H54 (cell line): ENCODE measurements at regions not wholly inside any gene's neighbourhood (a gene's known extent, or its start where the extent isn't known, plus 50 kb on each side); places are given as distances from the start of the nearest gene placed in this dataset.
"Not testable (repeated sequence)": the region's sequence is repeated elsewhere in the genome, so short reads cannot be mapped to it uniquely, and the experiment has no call there.

Experiments used
- DNase-seq: peaks from one replicate; pipeline ENCODE4 v3.0.0; 2011; ENCODE audit warnings: low spot score, mixed read lengths; ENCODE audit not compliant: insufficient read length
- FAIRE-seq: peaks from 3 replicates; lab custom pipeline; 2011; peaks lifted over from hg19 to GRCh38; lab: Jason Lieb, UNC
- POLR2A ChIP-seq: IDR thresholded peaks from 2 replicates; pipeline ENCODE4 v1.6.1; 2011; ENCODE audit warnings: low read depth, mild to moderate bottlenecking, low read length

DNA sequence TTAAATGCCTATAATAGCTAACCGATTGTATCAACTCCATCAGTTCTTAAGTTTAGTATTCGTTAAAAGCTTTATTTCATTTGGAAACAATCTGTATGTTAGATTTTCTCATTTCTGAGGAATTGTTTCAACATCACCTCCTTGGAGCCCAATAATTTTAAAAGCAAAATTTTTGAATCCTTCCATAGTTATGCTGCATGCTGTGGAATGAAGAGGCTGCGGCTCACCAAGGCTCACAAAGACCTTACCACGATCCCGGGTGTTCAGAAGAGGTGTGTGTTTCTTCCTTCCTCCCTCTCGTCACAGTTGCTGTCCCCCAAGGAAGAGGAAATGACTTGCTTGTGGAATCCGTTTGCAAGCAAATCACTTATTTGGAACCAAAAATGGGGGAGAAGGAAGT lies 143.8 kb downstream of the FGF1 start:
- FAIRE-seq (no peak), DNase-seq (no peak)
- TF ChIP-seq POLR2A, result no peak

DNA sequence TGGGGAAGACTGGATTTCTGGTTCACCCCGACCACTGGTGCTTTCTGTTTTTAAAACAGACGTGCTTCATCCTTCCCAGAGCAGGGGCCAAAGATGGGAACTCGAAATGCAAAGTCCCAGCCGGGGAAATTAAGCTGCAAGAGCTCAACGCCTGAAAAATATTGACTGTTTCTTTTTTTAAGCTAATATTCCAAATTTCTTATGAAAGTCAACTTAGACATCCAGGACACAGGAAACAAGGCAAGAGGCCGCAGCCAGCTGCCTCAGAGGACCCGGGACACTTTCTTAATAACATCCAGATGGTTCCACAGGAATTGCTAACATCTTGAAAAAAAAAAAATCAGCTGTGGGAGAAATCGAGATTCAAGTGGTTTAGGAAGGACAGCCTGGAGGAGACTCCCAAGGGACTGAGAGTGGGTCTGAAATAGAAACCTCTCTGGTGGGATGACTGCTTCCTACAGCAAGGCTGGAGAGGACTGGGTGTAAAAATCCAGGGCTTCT lies 144.9 kb downstream of the FGF1 start:
- no peak for DNase-seq
- no peak for TF ChIP-seq POLR2A
- FAIRE-seq, result no peak

DNA sequence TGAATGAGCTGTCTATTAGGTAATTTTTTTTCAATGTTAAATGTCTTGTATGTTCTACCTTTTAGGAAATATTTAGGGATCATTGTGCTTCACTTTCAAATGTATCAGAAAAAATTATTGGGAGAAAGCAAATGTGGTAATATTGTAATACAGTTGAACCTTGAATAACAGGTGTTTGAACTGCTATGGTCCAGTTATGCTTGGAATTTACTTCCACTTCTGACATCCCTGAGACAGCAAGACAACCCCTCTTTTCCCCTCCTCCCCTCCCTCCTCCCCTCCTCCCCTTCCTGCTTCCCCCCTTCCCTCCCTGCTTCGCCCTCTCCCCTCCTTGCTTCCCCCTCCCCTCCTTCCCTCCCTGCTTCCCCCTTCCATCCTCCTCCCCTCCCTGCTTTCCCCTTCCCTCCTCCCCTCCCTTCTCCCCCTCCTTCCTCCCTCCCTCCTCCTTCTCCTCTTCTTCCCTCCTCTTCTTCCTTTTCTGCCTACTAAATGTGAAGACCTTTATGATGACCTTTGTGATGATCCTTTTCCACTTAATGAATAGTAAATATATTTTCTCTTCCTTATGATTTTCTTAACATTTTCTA lies 146.6 kb downstream of the FGF1 start:
- no peak for TF ChIP-seq POLR2A
- FAIRE-seq (no peak), DNase-seq (no peak)

DNA sequence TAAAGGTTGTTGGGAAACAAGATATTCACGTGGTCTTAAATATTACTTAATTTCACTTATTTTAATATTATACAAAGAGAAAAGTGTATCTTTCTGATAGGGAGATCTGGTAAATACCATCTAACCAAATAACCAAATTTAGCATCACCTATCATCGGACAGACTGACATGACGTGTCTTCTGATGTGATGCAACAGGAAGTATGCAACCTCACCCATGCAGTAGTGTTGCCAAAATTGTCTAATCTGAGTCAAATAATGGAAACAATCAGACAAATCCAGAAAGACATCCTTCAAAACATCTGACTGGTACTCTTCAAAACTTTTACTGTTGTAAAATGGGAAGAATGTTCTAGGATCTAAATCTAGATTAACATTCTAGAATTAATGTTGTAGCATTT lies 148.0 kb downstream of the FGF1 start:
- FAIRE-seq (no peak), DNase-seq (no peak)
- TF ChIP-seq POLR2A, result no peak

DNA sequence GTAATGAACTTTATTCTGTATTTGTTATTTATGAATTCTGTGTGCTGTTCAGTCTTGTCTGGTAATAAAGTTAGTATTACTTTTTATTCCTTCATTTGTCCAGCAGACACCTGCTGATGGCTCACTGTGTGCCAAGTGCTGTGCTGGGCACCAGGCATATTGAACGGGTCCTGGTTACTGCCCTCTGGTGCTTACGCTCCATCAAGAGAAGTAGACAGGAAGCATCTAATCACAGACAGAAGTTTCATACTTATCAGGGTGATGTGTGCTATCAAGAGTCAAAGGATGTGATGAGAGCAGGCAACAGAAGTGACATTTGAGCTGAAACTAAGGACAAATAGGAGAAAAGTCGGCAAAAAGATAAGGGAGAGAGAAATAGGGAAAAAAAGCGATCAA lies 153.1 kb downstream of the FGF1 start:
- no peak for DNase-seq
- FAIRE-seq, result no peak
- TF ChIP-seq POLR2A, result no peak

DNA sequence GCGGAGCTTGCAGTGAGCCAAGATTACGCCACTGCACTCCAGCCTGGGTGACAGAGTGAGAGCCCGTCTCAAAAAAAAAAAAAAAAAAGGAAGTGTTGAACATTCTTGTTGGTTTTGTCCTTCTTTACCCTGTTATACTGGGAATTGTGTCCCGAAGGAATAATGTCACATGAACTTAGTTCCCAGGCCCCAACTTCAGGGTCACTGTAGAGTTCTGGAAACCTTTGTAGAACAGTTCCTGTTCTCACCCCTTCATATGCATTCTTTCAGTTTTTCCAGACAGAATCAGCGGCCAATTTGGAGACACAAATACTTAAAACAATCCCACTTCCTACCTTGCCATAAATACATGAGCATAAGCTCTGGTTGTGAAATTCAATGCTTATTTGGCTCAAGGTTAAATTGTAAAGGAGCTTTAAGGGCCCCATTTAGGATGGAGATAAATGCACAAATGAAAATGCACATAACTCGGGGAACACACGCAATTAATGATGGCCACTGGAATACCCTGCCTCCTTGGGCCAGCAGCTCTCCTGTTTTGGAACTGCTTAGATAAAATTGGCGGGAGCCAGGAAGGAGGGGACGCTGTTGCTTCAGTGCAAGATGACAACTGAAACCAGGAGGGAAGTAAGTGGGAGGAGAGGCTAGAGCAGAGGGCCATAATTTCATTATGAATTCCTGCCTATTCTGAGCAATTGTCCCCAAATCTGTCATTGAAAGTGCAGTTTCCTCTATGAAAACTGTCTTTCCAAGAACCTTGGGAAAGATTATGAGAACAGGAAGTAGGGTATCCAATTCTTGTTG lies 153.7 kb downstream of the FGF1 start:
- FAIRE-seq, result no peak
- no peak for TF ChIP-seq POLR2A
- no peak for DNase-seq

DNA sequence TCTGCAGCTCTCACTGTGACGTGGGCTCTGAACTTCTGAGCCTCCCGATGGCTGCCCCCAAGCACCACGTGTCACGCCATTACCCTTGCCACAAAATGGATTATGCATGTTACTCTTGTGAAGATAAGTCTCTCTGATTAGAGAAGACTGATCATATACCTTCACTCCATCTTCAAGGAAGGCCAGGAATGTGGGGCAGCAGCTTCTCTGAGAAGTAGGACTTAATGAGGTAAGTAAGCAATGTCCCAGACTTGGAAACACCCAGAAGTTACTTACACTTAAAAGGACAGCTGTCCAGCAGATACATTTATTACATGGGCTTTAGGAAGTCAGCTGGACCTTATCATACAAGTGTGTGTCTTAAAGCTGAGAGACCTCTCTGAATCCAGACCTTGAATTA lies 155.0 kb downstream of the FGF1 start:
- FAIRE-seq, result no peak
- no peak for DNase-seq
- no peak for TF ChIP-seq POLR2A

DNA sequence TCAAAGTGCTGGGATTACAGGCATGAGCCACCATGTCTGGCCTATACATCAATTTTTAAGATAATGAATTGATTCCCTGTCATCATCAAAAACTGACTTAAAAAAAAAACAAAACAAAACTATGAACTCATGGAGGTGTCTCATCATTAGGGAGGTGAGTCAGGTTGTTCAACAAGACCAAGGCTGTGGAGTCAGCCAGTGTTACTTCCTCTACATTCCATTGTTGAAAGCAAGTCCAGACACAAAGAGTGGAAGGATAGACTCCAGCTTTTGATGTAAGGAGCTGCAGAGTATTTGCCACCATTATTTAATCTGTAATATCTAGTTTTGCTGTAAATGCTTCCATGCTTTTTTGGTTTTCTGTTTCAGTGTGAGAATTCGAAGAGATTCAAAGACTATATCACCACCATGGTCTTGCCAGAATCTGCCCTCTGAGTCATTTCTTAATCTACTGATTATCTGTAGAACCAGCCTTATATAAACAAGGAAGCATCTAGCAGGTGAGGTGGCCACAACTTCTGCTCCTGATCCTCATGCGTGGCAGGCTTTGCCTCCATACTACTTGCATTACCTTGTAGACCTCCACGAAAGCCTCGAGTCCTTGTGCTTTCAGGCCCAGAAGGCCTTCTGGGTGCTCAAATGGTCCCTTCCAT lies 156.1 kb downstream of the FGF1 start:
- TF ChIP-seq POLR2A, result no peak
- FAIRE-seq (peak; percentile 66), DNase-seq (peak; percentile 47)

DNA sequence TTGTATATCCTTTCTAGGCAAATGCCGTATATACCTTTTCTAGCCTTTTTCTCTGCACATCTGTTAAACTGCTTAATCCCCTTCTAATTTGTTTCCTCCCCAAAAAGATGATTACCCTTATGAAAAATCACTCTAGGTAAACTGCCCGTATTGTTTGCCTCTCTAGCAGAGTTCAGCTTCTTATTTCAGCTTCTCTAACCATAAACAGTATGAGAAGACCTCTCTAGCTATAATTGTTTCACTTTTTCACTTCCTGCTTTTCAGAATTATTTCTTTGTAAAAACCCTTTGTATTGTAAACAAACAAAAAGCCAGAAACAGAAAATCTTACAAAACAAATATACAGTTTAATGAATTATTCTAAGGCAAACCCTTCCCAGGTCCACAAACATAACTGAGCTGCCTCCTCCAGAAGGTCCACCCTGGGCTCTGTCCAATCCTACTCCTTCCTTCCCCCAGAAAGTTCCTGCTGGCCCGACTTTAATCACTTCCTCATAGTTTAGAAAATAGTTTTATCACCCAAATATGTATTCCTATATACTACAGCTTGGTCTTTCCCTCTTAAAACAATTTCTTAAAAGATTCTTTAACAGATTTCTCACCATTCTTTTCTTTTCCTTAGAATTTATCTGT lies 158.1 kb downstream of the FGF1 start:
- FAIRE-seq (no peak), DNase-seq (no peak)
- TF ChIP-seq POLR2A, result no peak

DNA sequence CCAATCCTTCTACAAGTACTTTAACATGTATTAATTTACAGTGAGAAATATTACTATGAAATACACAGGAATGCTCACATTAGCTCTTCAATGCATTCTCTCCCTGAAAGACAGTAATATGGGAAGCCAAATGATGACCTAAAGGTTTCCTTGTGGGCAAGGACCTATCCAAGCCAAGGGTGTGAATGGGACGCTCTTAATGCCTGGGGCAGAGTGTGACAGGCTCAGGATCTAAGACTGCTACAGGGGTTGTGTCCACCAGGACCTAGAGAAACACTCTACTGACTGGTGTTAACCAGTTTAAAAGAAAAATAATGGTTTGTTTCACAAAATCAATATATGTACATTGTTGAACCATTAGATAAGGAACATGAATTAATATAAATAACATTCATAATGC lies 158.7 kb downstream of the FGF1 start:
- DNase-seq, result no peak
- FAIRE-seq, result no peak

DNA sequence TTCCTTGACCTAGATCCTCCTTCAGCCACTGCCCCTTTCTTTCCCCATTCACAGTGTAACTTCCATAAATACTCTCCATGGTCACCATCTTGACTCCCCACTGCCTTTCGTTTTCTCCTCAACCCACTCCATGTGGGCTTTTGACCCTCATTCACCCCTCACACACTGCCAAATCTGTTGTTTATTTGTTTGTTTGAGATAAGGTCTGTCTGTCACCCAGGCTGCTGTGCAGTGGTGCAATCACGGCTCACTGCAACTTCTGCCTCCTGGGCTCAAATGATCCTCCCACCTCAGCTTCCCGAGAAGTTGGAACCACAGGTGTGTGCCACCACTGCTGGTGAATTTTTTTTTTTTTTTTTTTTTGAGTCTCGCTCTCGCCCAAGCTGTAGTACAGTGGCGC lies 162.9 kb downstream of the FGF1 start:
- DNase-seq, result no peak
- FAIRE-seq, result no peak
- no peak for TF ChIP-seq POLR2A

More for the DNA sequence above, 158.7 kb downstream of the FGF1 start:
- no peak for TF ChIP-seq POLR2A

DNA sequence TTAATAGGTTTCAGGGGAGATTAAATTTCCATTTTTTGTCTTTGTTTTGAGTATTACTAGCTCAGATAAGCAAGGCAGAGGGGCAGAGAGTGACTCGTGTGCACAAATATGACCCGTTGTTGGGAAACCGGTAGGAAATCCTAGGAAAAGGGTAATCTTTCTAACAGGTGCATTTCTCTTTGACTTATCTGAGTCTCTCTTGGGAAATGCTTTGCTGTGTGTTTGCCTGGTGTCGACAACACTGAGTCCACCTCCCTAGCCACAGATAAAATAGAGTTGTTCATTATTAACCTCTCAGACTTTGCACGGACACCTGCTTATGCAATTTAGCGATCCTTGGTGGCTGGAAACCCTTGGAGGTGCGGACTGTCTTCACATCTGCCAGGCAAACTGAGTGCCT lies 164.2 kb downstream of the FGF1 start:
- no peak for FAIRE-seq
- no peak for DNase-seq
- no peak for TF ChIP-seq POLR2A

DNA sequence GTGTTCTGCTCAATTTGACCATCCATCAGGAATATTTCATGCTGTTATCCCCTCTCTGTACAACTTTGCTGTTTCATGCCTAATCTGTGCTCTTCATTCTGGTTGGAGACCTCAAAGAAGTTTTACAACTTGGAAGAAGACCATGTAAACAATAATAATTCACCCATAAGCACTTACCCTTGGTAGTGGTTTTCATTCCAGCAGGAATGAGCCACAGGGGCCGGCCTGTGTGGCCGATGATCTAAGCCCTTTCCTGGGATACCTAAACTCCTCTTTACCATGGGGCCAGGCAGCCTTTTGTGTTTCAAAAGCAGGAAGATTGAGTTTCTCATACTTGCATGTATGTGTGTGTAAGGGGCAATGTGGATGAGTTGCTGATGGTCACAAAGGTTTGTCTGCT lies 165.0 kb downstream of the FGF1 start:
- peak; percentile 80 for FAIRE-seq

DNA sequence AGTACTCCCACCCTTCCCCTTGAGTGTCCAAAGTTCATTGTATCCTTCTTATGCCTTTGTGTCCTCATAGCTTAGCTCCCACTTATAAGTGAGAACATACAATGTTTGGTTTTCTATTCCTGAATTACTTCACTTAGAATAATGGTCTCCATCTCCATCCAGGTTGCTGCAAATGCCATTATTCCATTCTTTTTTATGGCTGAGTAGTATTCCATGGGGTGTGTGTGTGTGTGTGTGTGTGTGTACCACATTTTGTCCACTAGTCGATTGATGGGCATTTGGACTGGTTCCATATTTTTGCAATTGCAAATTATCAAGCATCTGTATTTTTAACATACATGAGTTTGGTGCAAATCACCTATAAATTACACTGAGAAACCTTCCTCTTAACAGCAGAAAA lies 166.0 kb downstream of the FGF1 start:
- not testable (repeated sequence) for DNase-seq, FAIRE-seq

More for the DNA sequence above, 165.0 kb downstream of the FGF1 start:
- DNase-seq, result no peak
- TF ChIP-seq POLR2A, result no peak

DNA sequence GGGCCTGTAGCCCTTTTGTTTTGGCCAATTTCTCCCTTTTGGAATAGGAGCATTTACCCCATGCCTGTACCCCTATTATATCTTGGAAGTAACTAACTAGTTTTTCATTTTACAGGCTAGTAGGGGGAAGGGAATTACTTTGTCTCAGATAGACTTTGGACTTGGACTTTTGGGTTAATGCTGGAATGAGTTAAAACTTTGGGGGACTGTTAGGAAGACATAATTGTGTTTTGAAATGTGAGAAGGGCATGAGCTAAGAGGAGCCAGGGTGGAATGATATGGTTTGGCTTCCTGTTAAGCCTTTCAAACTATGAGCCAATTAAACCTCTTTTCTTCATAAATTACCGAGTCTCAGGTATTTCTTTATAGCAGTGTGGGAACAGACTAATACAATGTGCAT lies 168.1 kb downstream of the FGF1 start:
- DNase-seq, result no peak
- TF ChIP-seq POLR2A, result no peak
- FAIRE-seq, result no peak
